ENCODE measurements at regions not wholly inside any gene's neighbourhood (a gene's known extent, or its start where the extent isn't known, plus 50 kb on each side); places are given as distances from the start of the nearest gene placed in this dataset.

- DNase-seq (ENCODE audit: low read depth): no peak
- no peak for TF ChIP-seq CTCF (IDR thresholded peaks at IDR 0.05; ENCODE audit: insufficient read depth, low read depth, low read length)
- no peak overlapping the region for H3K4me3 ChIP-seq (ENCODE audit: low read depth, low read length)
Measured at GRCh38 chr3:81274671-81275070, 486.8 kb downstream of the GBE1 start.

GRCh38 chr3:81270603-81271379, 490.7 kb downstream of the GBE1 start:
- no peak overlapping the region for H3K4me3 ChIP-seq (ENCODE audit: low read depth, low read length)
- no peak for DNase-seq (ENCODE audit: low read depth)
- TF ChIP-seq CTCF (IDR thresholded peaks at IDR 0.05; ENCODE audit: insufficient read depth, low read depth, low read length): no peak

- H3K4me3 ChIP-seq (ENCODE audit: low read depth, low read length): no peak overlapping the region
- no peak for DNase-seq (ENCODE audit: low read depth)
- no peak for TF ChIP-seq CTCF (IDR thresholded peaks at IDR 0.05; ENCODE audit: insufficient read depth, low read depth, low read length)
Measured at GRCh38 chr3:81268526-81268925, 492.9 kb downstream of the GBE1 start.

GRCh38 chr3:81261996-81262395, 499.4 kb downstream of the GBE1 start:
- TF ChIP-seq CTCF (IDR thresholded peaks at IDR 0.05; ENCODE audit: insufficient read depth, low read depth, low read length): no peak
- H3K4me3 ChIP-seq (ENCODE audit: low read depth, low read length): no peak overlapping the region
- no peak for DNase-seq (ENCODE audit: low read depth)

GRCh38 chr3:81255463-81255862, 506.0 kb downstream of the GBE1 start:
- H3K4me3 ChIP-seq (ENCODE audit: low read depth, low read length): no peak overlapping the region
- DNase-seq (ENCODE audit: low read depth): no peak
- TF ChIP-seq CTCF (IDR thresholded peaks at IDR 0.05; ENCODE audit: insufficient read depth, low read depth, low read length): no peak

- DNase-seq (ENCODE audit: low read depth): no peak
- H3K4me3 ChIP-seq (ENCODE audit: low read depth, low read length): no peak overlapping the region
- no peak for TF ChIP-seq CTCF (IDR thresholded peaks at IDR 0.05; ENCODE audit: insufficient read depth, low read depth, low read length)
Measured at GRCh38 chr3:81251096-81251495, 510.3 kb downstream of the GBE1 start.

GRCh38 chr3:81249540-81250029, 511.9 kb downstream of the GBE1 start:
- DNase-seq (ENCODE audit: low read depth): peak; percentile 44
- H3K4me3 ChIP-seq (ENCODE audit: low read depth, low read length): no peak overlapping the region
- no peak for TF ChIP-seq CTCF (IDR thresholded peaks at IDR 0.05; ENCODE audit: insufficient read depth, low read depth, low read length)

Measured in fibroblast of villous mesenchyme (primary cell).